Mesothelial cell of epicardium (in vitro differentiated cells): ENCODE measurements at regions not wholly inside any gene's neighbourhood (a gene's known extent, or its start where the extent isn't known, plus 50 kb on each side); places are given as distances from the start of the nearest gene placed in this dataset.

Experiments used
- DNase-seq, 2 experiments: peaks; one replicate each; pipeline ENCODE4 v3.0.0; 2021; ENCODE audit warnings: low spot score in 2 of 2; ENCODE audit not compliant: unreplicated experiment in 2 of 2
- H3K27ac Mint-ChIP-seq: 2 replicates; pipeline ENCODE4 v1.8.0; 2021; ENCODE audit warnings: mixed read lengths
- H3K27me3 Mint-ChIP-seq: 2 replicates; pipeline ENCODE4 v1.8.0; 2021; ENCODE audit warnings: low read depth, mixed read lengths
- H3K36me3 Mint-ChIP-seq: 2 replicates; pipeline ENCODE4 v1.8.0; 2021; ENCODE audit warnings: mixed read lengths
- H3K4me1 Mint-ChIP-seq: 2 replicates; pipeline ENCODE4 v1.8.0; 2021; ENCODE audit warnings: mixed read lengths
- H3K4me3 Mint-ChIP-seq: 2 replicates; pipeline ENCODE4 v1.8.0; 2021; ENCODE audit warnings: mild to moderate bottlenecking, moderate library complexity, mixed read lengths
- H3K9me3 Mint-ChIP-seq: 2 replicates; pipeline ENCODE4 v1.8.0; 2021; ENCODE audit warnings: mixed read lengths
- CTCF ChIP-seq: fragments of 200-600 bp; sonication (generic); IDR thresholded peaks from one replicate; pipeline ENCODE4 v1.5.0; 2021; ENCODE audit warnings: antibody characterized with exemption; ENCODE audit not compliant: unreplicated experiment

DNA sequence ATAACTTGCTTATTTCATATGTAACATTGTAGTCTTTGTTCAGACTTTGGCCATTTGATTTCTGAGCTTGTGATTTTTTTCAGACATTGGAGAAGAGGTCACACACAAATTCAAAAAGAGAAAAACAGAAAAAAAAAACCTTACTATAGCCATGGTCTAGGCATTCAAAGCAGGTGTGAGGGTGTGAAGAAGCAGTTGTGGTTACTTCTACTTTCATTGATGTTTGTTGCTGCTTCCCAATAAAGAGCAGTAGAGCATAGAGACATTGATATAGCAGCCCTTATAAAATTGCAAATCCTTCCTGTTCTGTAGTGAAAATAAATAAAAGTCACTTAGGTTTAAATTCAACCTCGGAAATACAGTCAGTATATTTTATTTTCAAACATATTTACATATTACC is 671.6 kb downstream of the GRXCR1 start:
- no peak for TF ChIP-seq CTCF
- DNase-seq = no peak
- no peaks in the 10 kb centered on the region for H3K4me1 Mint-ChIP-seq
- H3K27ac Mint-ChIP-seq = no peak overlapping the region
- H3K4me3 Mint-ChIP-seq = no peak overlapping the region
- H3K9me3 Mint-ChIP-seq = peaks cover 4% of the 10 kb centered on the region
- no peaks in the 10 kb centered on the region for H3K27me3 Mint-ChIP-seq
- H3K36me3 Mint-ChIP-seq = no peaks in the 10 kb centered on the region

GRCh38 chr4:43564591-43564990 is 672.1 kb downstream of the GRXCR1 start:
- Mint-ChIP-seq H3K9me3 (peaks cover 4% of the 10 kb centered on the region), H3K4me1 (no peaks in the 10 kb centered on the region), H3K36me3 (no peaks in the 10 kb centered on the region), H3K4me3 (no peak overlapping the region), H3K27ac (no peak overlapping the region), H3K27me3 (no peaks in the 10 kb centered on the region)
- no peak for TF ChIP-seq CTCF
- no peak for DNase-seq

DNA sequence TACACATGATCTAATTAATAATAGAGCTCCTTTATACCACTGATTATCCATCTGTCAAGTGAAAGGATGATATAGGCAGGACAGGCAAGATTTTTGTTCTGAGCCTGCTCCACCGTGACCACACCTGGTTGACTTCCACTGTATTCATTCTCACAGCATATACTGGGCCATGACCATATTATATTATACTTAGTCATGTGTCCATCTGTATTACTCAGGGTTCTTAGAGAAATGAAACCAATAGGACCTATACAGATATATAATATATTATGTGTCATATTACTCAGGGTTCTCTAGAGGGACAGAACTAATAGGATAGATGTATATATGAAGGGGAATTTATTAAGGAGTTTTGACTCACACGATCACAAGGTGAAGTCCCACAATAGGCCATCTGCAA is 675.1 kb downstream of the GRXCR1 start:
- no peak for TF ChIP-seq CTCF
- Mint-ChIP-seq H3K36me3 (no peaks in the 10 kb centered on the region), H3K27me3 (no peaks in the 10 kb centered on the region), H3K4me1 (no peaks in the 10 kb centered on the region), H3K9me3 (no peaks in the 10 kb centered on the region), H3K4me3 (no peak overlapping the region), H3K27ac (no peak overlapping the region)
- DNase-seq = no peak

GRCh38 chr4:43586813-43587212 is 694.3 kb downstream of the GRXCR1 start:
- no peak for TF ChIP-seq CTCF
- Mint-ChIP-seq H3K36me3 (no peaks in the 10 kb centered on the region), H3K4me3 (no peak overlapping the region), H3K27ac (no peak overlapping the region), H3K4me1 (no peaks in the 10 kb centered on the region), H3K27me3 (no peaks in the 10 kb centered on the region), H3K9me3 (peaks cover 4% of the 10 kb centered on the region)
- no peak for DNase-seq

- no peak overlapping the region for H3K4me3 Mint-ChIP-seq
Observed at GRCh38 chr4:43587758-43588157, 695.2 kb downstream of the GRXCR1 start.

More at GRCh38 chr4:43587758-43588157, 695.2 kb downstream of the GRXCR1 start:
- TF ChIP-seq CTCF = no peak
- DNase-seq = no peak
- Mint-ChIP-seq H3K27me3 (no peaks in the 10 kb centered on the region), H3K36me3 (no peaks in the 10 kb centered on the region), H3K9me3 (peaks cover 4% of the 10 kb centered on the region), H3K4me1 (no peaks in the 10 kb centered on the region), H3K27ac (no peak overlapping the region)
